HG02623 (cell line): ENCODE measurements at regions not wholly inside any gene's neighbourhood (a gene's known extent, or its start where the extent isn't known, plus 50 kb on each side); places are given as distances from the start of the nearest gene placed in this dataset.

Experiments used
- ATAC-seq: cut with Tn5 transposase; IDR thresholded peaks from one replicate; pipeline ENCODE4 v1.9.1; 2021; ENCODE audit warnings: moderate library complexity; ENCODE audit not compliant: unreplicated experiment

DNA sequence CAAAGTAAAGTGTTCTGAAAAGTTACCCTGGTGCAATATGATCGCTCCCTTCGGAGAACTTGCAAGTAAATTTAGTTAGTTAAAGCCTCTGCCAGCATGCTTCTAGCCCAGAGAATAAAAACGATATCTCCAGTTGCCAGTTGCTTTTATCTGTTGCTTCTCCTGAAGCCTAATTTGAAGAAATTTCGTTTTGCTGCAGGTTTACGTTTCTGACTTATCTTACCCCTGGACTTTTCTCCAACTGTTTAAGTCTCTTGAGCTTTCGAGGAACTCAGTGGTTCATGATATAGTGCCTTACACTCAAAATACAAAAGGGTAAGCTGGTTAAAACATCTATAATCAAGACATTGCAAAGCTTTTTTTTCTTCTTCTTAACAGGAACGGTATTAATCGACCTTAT is 131.1 kb downstream of the FAM161A start:
- no peak for ATAC-seq

DNA sequence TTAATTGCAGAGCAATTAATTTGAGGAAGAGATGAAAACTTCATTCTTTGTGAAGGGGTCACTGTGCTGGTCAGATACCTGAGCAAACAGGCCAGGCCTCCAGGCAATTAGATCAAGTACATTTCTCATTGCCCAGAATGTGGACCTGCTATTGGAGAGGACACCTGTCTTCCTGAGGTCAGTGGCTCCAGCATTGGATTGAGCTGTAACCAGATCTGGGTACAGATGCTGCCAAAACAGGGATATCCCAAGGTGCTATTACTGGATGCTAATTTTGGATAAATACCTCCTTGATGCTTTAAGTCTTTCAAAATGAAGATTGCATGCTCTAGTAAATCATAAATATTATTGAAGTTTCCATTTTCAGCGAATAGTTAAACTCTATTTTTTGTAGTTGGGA is 131.5 kb downstream of the FAM161A start:
- no peak for ATAC-seq

DNA sequence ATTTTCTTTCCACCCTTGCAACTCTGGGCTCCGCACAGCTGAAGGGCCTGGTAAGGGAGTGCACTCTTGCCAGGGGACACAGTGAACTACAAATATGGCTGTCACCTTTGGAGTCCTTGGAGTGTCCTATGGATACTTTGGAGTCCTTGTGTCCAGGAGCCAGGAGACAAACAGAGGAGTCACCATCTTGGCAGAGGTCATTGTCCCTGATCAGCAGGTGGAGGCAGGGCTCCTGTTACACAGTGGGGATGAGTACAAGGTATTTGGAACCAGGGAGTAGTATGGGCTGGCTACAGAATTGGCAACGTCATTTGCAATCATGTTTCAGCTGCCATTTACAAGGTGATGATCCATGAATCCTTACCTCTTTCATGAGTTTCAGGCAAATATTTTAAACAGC is 132.5 kb downstream of the FAM161A start:
- ATAC-seq = no peak

DNA sequence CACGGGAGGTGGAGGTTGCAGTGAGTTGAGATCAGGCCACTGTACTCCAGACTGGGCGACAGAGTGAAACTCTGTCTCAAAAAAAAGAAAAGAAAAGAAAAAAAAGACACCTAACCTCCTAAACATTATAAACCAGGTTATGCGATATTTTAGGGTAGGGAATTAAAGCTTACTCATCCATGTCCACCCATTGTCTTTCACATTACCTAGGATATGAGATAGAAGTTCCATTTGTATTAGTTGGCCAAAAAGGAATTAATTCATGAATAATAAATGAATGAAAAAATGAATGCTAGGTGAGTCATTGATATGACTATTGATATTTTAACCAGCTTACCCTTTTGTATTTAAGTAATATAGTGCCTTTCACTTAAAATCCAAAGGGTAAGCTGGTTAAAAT is 132.9 kb downstream of the FAM161A start:
- ATAC-seq = no peak

DNA sequence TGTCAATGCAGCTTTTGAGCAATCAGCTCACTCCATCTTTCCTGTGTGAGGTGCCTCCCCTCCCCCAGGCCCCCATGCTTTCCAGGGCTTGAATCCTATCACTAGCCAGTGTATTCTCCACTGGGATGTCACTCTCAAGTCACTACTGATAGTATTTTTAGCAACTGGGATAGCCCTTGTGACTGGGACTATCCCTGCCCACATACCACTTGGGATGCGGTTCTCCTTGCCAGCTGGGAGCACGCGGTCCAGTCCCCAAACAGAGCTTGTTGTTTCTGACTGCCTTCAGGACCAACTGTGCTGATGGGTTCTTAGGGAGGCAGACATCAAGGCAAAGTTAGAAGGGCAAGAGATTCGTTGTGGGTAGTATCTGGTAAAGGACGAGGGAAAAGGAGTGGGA is 134.9 kb downstream of the FAM161A start:
- no peak for ATAC-seq

DNA sequence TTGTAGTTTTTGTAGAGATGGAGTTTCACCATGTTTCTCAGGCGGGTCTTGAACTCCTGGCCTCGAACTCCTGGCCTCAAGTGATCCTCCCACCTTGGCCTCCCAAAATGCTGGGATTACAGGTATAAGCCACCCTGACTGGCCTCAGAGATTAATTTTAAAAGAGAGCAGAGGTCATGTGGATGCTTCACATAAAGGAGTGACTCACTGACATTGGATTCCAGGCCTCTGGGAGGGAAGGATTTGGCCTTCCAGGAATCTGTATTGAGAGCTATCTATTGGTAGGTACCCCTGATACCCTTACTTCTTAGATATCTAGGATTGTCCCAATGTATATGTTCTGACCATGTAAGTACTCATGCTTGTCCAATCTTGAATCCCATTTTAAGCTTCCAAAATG is 138.4 kb downstream of the FAM161A start:
- ATAC-seq = no peak

DNA sequence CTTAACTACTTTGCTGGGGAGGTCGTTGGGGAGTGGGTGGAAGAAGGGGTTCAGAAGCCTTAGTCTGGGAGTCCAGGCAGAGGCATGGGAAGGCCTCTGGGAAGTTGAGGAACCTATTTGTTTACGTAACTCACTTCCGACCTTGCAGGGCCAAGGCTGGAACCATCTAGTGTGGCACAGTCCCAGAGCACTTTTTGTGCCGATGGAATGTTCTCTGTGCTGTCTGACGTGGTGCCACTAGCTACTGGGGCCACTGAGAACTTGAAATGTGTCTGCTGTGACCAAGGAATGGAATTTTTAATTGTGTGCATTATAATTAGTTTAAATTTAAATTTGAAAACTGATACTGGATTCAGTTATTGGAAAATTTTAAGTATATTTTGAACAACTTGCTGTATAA is 139.7 kb downstream of the FAM161A start:
- ATAC-seq = no peak

DNA sequence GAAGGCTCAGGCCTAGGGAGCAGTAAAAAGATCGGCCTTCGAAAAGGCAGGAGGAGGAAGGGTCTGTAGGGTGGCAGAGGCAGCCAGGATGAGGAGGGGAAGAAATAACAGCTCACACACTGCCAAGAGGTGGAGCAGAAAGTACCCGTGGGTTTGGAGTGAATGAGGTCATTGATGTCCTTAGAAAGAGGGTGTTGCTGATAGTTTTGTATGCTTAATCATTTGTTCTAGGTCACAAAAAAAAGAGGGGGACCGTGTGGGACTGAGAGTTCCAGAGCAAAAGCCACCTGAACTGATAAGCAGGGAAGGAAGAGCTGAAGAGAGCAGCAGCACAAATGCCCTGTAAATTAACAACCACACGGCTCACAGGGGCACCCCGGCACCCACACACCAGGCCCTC is 140.4 kb downstream of the FAM161A start:
- no peak for ATAC-seq

DNA sequence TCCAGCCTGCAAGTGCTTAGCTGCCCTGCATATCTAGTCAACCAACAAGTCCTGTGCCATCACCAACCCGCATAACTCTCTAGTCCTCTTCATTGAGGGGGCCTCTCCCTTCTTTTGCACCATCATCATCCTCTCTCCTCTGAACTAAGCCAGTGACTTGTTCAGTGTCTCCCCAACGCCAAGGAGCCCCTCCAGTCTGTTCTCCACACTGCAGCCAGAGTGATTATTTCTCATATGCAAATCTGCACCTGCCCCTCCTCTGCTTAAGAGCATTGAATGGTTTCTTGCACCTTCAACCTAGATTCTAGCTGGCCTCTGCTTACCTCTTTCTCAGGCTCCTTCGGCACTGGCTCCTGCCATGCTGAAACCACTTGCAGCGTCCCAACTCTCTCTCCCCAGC is 141.8 kb downstream of the FAM161A start:
- no peak for ATAC-seq

DNA sequence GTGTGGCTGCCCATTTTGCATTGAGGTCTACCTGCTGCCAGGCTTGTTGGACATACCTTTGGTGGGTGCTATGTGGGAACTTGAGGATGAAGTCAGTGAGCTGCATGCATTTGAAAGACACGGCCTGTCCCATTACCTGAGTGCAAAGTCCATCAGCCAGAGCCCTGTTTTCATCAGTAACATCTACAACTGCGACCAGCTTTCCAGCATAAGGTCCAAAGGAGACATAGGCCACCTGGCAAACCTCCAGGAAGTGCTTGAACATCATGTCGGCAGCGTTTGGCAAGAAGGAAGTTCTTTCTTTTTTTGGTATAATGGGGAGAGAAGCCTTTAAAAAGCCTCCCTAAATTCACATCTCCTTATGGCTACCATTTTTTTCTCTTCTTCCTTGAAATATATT is 143.1 kb downstream of the FAM161A start:
- ATAC-seq = no peak

DNA sequence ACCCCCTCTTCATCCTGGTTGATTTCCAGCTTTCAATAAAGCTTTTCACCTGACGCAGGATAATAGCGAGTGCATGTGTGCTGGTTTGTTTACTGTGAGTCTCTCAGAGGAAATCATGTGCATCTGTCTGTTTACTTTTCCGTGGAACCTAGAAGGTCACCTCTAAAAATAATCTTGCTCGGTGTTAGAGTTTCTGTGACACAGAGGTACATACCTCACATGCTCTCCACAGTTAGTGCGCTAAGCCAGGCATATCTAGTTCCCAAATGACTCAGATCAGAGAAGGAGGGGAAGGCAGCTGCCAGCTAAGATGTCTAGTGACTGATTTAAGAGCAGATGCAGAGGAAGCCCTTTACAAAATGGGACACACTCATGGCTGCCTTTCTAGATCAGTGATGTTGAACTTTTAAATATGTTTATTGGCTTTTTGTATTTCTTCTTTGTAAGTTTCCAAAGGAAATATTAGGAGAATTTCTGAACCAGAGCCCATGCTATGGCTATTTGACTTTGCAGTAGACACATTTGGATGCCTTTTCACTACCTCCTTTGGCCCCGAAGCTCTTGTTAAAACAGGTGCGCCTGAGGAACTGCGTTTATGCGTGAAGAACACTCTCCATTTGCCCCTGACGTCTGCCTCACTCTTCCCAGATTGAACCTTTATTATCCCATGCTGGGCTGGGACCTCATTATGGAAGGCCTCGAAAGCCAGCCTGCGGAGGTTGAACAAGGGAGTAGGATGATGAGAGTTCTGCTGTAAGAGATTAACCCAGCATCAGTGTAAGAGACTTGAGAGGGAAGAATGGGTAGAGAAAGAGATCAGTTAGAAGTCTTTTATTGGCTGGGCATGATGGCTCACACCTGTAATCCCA is 145.6 kb downstream of the FAM161A start:
- ATAC-seq = peak; percentile 96

DNA sequence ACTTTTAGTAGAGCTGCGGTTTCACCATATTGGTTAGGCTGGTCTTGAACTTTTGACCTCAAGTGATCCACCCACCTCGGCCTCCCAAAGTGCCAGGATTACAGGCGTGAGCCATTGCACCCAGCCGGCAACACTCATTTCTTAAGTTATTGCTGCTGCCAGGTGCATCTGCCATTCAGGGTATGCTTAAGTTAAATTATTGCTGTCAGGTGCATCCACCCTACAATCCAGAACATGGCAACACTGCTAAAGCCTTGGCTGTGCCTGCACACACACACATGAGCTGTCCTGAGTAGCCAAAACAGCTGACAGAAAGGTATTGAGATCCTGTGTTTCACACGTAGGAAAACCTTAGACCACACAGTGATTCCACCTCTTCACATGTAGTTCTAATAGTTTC is 148.2 kb downstream of the FAM161A start:
- no peak for ATAC-seq

DNA sequence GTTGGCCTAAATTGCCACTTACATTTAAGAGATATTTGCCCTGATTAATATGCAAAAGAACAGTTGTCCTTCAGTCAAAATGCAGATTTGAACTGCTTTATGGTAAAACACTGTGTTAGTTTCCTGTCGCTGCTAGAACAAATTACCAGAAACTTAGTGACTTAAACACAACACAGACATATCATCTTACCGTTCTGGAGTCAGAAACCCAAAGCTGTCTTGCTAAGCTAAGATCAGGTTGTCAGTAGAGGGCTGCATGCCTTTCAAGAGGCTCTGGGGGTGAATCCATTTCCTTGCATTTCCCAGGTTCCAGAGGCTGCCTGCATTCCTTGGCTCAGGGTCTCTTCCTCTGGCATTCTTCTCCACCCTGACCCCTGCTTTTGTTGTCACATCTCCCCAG is 149.5 kb downstream of the FAM161A start:
- no peak for ATAC-seq

DNA sequence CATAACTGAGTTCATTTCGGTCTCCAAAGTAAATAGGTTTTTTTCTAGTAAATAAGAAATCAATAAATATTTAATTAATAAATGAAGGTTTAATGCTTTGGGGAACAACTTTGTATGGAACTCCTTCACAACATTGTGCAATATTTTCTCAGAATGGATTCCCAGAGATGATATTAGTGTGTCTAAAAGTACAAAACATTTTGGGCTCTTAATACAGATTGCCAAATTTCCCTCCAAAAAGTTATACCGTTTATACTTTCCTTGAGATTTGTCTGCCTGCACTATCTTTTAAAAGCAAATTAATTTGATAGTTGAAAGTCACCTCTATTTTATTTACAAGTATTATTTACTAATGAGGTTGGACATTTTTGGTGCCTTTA is 151.8 kb downstream of the FAM161A start:
- no peak for ATAC-seq

DNA sequence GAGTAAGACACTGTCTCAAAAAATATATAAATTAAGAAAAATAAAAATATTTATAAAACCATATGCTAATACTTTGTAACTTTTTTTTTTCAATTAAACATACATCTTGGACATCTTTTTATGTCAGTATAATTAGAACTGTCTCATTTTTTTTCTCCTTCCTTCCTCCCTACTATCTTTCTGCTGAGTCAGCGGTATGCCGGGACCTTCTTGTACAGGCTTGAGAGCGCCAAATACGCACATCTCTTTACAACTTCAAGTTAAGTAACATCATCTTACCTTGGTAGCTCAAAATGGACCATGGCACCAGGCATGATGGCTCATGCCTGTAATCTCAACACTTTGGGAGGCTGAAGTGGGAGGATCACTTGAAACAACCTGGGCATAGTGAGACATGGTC is 153.4 kb downstream of the FAM161A start:
- no peak for ATAC-seq

DNA sequence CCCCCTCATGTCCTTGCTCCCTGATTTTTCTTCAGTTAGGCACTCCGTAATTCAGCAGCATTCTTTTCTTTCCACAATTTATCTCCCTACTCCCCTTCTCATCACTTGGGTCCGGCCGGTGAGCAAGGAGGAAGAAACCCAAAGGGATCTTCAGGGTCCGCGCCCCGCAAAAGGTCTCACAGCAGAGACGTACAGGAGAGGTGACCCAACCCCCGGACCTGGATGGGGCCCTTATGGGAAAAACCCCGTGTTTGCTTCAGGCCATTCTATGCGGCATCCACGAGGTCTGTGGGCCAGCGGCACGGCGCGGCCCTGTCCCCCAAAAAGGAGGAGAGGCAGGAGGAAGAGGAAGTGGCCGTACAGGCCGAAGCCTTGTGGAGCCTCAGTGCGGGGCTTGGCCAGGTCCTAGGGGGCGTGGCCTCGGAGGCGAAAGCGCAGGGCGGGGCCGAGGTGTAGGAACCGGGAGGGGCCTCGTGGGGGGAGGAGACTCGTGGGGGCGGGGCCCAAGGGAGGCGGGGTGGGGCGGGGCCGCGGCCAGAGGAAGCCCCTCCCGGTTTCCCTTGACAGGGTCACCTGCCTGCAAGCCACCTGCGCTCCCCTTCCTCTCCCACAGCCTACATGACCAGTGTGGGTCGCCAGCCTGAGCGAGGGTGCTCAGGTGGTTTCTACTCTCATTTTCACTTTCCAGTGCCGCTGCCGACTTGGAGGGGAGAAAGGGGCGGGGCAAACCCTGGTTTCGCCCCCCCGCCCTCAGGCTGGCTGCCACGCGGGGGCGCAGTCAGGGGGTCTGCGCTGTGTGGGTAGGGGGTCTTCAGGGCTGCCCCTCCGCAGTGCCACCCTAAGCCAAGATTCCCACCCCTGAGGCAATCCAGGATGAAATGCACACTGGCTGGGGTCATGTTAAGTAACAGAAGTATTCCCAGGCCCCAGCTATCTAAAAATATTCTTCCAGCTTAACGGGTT is 156.4 kb upstream of the XPO1 start:
- ATAC-seq = peak; percentile 95

DNA sequence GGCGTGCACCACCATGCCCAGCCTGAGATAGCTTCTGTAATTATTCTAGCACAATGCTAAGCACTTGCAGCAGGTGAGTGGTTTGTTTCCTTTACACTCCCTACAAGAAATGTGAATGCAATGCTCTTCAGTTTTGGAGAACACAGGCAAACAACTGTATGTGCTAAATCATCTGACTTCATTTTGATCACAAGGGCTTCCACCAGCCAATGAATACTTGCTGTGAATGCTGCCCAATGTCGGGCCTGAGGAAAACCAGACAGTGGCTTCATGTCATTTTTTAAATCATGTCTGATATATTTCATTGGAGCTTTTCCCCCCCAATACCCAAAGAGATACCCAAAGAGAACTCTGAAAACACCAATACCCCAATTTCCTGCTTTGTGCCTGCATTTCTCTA is 155.6 kb upstream of the XPO1 start:
- ATAC-seq = no peak

DNA sequence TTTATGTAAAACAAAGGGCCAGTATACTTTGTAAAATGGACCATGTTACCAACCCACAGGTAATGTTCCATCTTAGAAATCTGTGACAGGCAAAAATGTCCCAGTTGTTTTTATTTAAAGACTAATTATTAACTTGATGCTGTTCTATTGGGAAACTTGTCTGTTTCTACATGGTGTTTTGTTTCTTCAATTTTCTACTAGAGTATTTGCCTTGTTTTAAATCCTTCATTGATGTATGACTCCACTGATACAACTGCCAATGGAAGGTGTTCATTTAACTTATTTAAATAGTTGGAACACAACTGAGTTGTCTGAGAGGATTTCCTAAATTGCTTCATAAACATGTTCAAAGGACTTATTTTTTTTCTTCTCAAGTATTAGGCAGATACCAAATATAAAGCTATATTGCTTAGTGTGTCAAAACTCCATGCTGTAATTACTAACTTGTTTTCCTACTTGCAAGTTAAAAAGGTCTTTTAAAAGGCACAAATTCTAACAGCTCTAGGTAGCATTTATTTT is 152.0 kb upstream of the XPO1 start:
- no peak for ATAC-seq

DNA sequence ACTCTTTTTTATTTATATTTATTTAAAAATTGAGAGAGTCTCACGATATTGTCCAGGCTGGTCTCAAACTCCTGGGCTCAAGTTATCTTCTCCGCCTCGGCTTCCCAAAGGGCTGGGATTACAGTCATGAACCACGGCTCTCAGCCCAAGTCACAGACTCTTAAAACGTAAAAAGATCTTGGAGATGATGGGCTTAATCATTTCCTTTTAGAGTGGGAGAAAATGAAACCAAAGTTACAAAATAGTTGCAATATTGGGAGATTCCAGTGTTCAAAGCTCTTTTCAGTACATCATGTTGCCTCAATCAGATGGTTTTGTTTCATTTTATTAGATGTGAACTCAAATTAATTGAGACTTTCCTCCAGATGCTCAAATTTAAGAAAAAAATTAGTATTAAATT is 151.4 kb upstream of the XPO1 start:
- ATAC-seq = no peak

DNA sequence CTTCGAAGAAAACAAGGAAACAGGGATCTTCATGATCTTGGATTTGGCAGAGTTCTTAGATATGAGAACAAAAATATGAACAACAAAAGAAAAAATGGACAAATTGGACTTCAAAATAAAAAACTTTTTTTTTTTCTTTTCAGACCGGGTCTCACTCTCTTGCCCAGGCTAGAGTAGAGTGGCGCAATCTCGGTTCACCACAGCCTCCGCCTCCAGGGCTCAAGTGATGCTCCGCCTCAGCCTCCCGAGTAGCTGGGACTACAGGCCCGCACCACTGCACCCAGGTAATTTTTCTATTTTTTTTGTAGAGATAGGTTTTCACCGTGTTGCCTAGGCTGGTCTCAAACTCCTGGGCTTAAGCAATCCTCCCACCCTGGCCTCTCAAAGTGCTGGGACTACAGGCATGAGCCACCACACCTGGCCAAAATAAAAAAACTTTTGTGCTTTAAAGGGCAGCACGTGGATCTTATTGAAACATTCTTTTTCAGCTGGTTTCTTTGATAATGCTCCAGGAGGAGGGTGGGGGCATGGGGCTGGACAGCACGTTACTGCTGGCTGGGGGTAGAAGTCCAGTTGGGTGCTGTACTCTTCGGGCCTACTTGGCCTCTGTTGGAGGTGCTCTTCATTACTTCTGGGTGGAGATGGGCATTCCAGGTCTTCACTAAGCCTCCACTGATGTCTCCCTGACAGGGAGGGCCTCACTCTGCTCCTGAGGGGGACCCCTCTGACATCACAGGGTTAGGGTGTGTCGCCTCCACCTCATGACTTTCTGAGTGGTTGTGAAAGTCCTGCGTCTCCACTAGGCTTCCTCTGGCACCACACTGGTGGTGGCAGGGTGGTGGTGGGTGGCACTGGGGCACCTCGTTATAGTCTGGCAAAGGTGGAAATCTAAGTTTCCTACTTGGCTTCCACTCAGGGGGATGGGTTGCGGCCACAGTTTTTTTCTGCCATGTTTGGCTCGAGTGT is 150.5 kb upstream of the XPO1 start:
- no peak for ATAC-seq

DNA sequence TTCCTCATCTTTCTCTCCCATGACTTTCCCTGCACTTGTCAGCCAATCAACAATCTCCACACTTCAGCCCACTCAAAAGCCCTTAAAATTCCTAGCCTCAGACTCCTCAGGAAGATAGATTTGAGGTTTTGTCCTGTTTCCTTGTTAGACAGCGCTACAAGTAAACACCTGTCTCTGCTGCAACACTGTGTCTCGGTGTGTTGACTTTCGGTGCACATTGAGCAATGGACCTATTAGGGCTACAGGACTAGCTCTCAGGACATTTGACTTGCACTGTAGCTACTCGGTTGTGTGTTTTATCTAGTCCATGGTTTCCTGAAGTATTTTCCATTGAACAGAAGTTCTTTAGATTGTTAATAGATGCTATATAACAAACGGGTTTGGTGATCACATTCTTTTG is 140.9 kb upstream of the XPO1 start:
- ATAC-seq = no peak
